Upper lobe of right lung (tissue), 1 donor: ENCODE measurements at regions not wholly inside any gene's neighbourhood (a gene's known extent, or its start where the extent isn't known, plus 50 kb on each side); places are given as distances from the start of the nearest gene placed in this dataset.

Experiments
- ATAC-seq: fragments of 200-7000 bp; cut with Tn5 transposase; one replicate; pipeline ENCODE4 v1.9.1; 2020; ENCODE audit warnings: mild to moderate bottlenecking, moderate library complexity
- DNase-seq: peaks from one replicate; pipeline ENCODE4 v3.0.0-alpha.2; 2020
- H3K27ac ChIP-seq: fragments of 200-600 bp; one replicate; pipeline ENCODE4 v1.8.0; 2022
- H3K27me3 ChIP-seq: fragments of 200-600 bp; one replicate; pipeline ENCODE4 v1.8.0; 2022; ENCODE audit warnings: mild to moderate bottlenecking
- H3K36me3 ChIP-seq: fragments of 200-600 bp; one replicate; pipeline ENCODE4 v1.8.0; 2022
- H3K4me1 ChIP-seq: fragments of 200-600 bp; one replicate; pipeline ENCODE4 v1.8.0; 2022
- H3K4me3 ChIP-seq: fragments of 200-600 bp; one replicate; pipeline ENCODE4 v1.8.0; 2022; ENCODE audit warnings: mild to moderate bottlenecking
- H3K9me3 ChIP-seq: fragments of 200-600 bp; one replicate; pipeline ENCODE4 v1.8.0; 2022
- intact Hi-C: fragments of 100-400 bp; cut with DNase I; formaldehyde crosslinking; loops from one replicate; pipeline ENCODE4 v1.11.0; 2022
- TF ChIP-seq, protein P1 (sequence below): fragments of 200-600 bp; IDR thresholded peaks from one replicate; pipeline ENCODE4 v1.8.0; 2022; ENCODE audit warnings: antibody characterized with exemption
- donor health status: DM: no; HTN: yes; CAD: no; lungs with severe emphysema.

DNA sequence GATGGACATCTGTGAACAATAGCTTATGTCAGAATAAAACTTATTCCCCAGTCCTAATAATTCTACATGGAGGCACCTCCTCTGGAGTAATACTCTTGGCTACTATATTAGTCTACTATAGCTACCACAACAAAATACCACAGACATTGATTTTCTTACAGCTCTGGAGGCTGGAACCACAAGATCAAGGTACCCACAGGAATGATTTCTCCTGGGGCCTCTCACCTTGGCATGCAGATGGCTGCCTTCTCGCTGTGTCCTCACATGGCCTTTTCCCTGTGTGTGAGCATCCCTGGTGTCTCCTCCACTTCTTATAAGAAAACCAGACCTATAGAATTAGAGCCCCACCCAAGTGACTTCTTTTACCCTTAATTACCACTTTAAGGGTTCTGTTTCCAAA lies 244.3 kb downstream of the BARHL2 start:
- Histone ChIP-seq H3K4me1 (no peaks in the 10 kb centered on the region), H3K36me3 (no peaks in the 10 kb centered on the region), H3K4me3 (no peak overlapping the region), H3K9me3 (no peaks in the 10 kb centered on the region), H3K27ac (no peak overlapping the region), H3K27me3 (no peaks in the 10 kb centered on the region)
- TF ChIP-seq, protein P1, sequence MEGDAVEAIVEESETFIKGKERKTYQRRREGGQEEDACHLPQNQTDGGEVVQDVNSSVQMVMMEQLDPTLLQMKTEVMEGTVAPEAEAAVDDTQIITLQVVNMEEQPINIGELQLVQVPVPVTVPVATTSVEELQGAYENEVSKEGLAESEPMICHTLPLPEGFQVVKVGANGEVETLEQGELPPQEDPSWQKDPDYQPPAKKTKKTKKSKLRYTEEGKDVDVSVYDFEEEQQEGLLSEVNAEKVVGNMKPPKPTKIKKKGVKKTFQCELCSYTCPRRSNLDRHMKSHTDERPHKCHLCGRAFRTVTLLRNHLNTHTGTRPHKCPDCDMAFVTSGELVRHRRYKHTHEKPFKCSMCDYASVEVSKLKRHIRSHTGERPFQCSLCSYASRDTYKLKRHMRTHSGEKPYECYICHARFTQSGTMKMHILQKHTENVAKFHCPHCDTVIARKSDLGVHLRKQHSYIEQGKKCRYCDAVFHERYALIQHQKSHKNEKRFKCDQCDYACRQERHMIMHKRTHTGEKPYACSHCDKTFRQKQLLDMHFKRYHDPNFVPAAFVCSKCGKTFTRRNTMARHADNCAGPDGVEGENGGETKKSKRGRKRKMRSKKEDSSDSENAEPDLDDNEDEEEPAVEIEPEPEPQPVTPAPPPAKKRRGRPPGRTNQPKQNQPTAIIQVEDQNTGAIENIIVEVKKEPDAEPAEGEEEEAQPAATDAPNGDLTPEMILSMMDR = no peak
- intact Hi-C loops = no loop called here
- ATAC-seq (no peak), DNase-seq (no peak)

DNA sequence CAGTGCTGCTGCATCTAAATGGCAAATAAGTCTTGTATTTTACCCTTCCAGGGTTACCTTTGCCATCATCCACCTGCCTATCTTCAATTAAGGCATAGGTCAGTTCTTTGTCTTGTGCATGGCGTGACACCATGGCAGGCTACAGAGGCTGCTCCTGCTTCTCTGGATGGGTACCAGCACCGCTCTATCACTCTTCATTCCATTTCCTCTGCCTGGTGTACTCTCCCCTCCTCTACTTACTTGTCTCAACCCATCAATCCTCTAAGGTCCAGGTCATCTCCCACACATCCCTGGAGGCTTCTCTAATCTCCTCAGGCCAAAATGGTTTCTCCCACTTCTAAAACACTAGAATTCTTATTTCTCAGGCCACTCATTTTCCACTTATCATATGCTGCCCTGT lies 257.5 kb downstream of the BARHL2 start:
- H3K4me3 ChIP-seq = no peak overlapping the region
- DNase-seq (no peak), ATAC-seq (no peak)
- no peaks in the 10 kb centered on the region for H3K36me3 ChIP-seq
- TF ChIP-seq, protein P1 = no peak
- H3K27me3 ChIP-seq = no peaks in the 10 kb centered on the region
- H3K9me3 ChIP-seq = no peaks in the 10 kb centered on the region
- intact Hi-C loops = no loop called here
- H3K27ac ChIP-seq = no peak overlapping the region
- H3K4me1 ChIP-seq = no peaks in the 10 kb centered on the region

DNA sequence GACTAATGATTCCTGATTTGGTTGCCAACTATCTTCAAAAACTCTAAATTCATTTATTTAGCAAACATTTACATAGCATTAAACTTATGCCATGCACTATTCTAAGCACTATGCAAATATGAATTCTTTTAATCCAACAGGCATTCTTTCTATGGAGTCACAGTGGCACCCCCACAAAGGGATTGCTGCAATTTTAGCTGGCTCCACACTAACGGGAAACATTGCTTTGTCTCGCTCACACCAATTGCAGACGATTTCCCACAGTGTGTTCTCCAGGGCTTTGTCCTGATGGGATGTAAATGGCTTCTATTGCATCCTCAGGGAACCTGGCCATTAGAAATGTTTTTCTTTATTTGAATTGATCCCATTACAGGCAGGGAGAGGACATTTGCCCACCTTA lies 259.1 kb downstream of the BARHL2 start:
- Histone ChIP-seq H3K9me3 (no peaks in the 10 kb centered on the region), H3K4me3 (no peak overlapping the region), H3K4me1 (no peaks in the 10 kb centered on the region), H3K36me3 (no peaks in the 10 kb centered on the region), H3K27ac (no peak overlapping the region), H3K27me3 (no peaks in the 10 kb centered on the region)
- no peak for DNase-seq
- ATAC-seq = no peak
- intact Hi-C loops = no loop called here
- TF ChIP-seq, protein P1 = no peak

DNA sequence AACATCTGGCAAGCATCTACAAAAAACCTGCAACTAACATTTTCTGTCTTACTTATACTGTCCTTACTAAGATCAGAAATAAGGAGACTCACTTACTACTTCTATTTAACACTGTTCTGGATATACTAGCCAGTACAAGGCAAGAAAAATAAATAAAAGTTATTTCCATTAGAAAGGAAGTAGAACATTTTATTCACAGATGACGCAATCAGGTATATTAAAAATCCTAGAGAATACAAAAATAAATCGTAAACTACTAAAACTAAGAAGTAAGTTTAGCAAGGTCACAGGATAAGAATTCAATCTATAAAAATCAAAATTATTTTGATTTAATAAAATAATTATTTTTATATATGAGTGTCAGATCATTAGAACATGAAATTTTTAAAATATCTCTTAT lies 264.6 kb downstream of the BARHL2 start:
- Histone ChIP-seq H3K9me3 (no peaks in the 10 kb centered on the region), H3K36me3 (no peaks in the 10 kb centered on the region), H3K27ac (no peak overlapping the region), H3K4me3 (no peak overlapping the region), H3K4me1 (no peaks in the 10 kb centered on the region), H3K27me3 (no peaks in the 10 kb centered on the region)
- DNase-seq (no peak), ATAC-seq (no peak)
- TF ChIP-seq, protein P1 = no peak
- intact Hi-C loops = no loop called here

DNA sequence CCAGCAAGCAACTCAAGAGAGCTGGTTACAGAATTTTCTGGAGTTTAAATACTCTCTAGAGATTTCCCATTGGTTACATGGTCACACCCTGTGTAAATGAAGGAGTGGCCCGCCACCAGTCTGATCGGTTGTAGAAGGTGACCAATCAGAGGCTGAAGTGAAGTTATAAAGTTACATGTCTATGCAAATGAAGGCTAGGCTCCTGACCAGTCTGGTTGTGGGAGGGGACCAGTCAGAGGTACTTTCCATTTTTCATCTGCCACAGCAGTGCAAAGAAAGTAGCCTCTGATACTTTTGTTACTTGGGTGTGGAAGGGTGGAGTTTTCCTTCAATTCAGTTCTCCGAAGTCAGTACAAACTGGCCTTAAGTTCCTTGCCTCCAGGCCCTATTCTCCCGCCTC lies 273.7 kb downstream of the BARHL2 start:
- no peak overlapping the region for H3K4me3 ChIP-seq
- H3K9me3 ChIP-seq = no peaks in the 10 kb centered on the region
- no peaks in the 10 kb centered on the region for H3K36me3 ChIP-seq
- H3K27me3 ChIP-seq = no peaks in the 10 kb centered on the region
- TF ChIP-seq, protein P1 = no peak
- intact Hi-C loops = no loop called here
- ATAC-seq = no peak
- H3K27ac ChIP-seq = no peak overlapping the region
- no peak for DNase-seq
- H3K4me1 ChIP-seq = no peaks in the 10 kb centered on the region

DNA sequence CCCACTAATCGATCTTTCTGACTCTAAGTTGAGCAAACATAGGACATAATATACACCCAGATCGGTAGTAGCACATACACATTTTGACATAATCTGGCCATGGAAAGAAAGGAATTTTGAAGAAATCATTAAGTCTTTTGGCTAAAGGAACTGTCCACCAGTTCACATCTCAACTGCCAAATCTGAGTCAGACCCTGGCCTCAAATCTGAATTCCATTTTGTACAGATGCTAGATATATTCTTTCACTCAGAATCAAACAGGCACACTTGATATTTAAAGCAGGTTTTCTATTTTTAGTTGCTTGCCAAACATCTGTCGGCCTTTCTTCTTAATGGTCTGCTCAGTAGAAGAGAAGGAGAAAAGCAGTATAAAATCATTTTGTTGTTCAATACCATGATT lies 281.8 kb downstream of the BARHL2 start:
- TF ChIP-seq, protein P1 = no peak
- no peaks in the 10 kb centered on the region for H3K9me3 ChIP-seq
- H3K27me3 ChIP-seq = no peaks in the 10 kb centered on the region
- ATAC-seq (no peak), DNase-seq (no peak)
- no peaks in the 10 kb centered on the region for H3K4me1 ChIP-seq
- H3K36me3 ChIP-seq = no peaks in the 10 kb centered on the region
- no peak overlapping the region for H3K27ac ChIP-seq
- intact Hi-C loops = no loop called here
- H3K4me3 ChIP-seq = no peak overlapping the region
